ENCODE measurements at regions not wholly inside any gene's neighbourhood (a gene's known extent, or its start where the extent isn't known, plus 50 kb on each side); places are given as distances from the start of the nearest gene placed in this dataset.
"Not testable (repeated sequence)": the region's sequence is repeated elsewhere in the genome, so short reads cannot be mapped to it uniquely, and the experiment has no call there.

GRCh38 chr1:204782118-204782700 lies 88.5 kb upstream of the NFASC start:
- DNase-seq, result no peak

- not testable (repeated sequence) for DNase-seq
Measured at GRCh38 chr1:204785023-204785422, 85.6 kb upstream of the NFASC start.

- DNase-seq, result no peak
Measured at GRCh38 chr1:204788470-204788869, 82.2 kb upstream of the NFASC start.

- DNase-seq, result peak; percentile 59
Measured at GRCh38 chr1:204791453-204792353, 79.0 kb upstream of the NFASC start.

- no peak for DNase-seq
Measured at GRCh38 chr1:204792354-204792692, 78.3 kb upstream of the NFASC start.

- no peak for DNase-seq
Measured at GRCh38 chr1:204793259-204793914, 77.3 kb upstream of the NFASC start.

- not testable (repeated sequence) for DNase-seq
Measured at GRCh38 chr1:204796886-204797285, 73.8 kb upstream of the NFASC start.

GRCh38 chr1:204797401-204797800 lies 73.3 kb upstream of the NFASC start:
- no peak for DNase-seq

- no peak for DNase-seq
Measured at GRCh38 chr1:204799630-204800029, 71.0 kb upstream of the NFASC start.

GRCh38 chr1:204801211-204801610 lies 69.5 kb upstream of the NFASC start:
- DNase-seq, result no peak

- no peak for DNase-seq
Measured at GRCh38 chr1:204802401-204803175, 68.1 kb upstream of the NFASC start.

- DNase-seq, result no peak
Measured at GRCh38 chr1:204803607-204804006, 67.1 kb upstream of the NFASC start.

- DNase-seq, result peak; percentile 86
Measured at GRCh38 chr1:204806943-204807687, 63.5 kb upstream of the NFASC start.

- no peak for DNase-seq
Measured at GRCh38 chr1:204809488-204809887, 61.2 kb upstream of the NFASC start.

- no peak for DNase-seq
Measured at GRCh38 chr1:204812842-204813241, 57.8 kb upstream of the NFASC start.

GRCh38 chr1:204813522-204813921 lies 57.1 kb upstream of the NFASC start:
- DNase-seq, result no peak

- no peak for DNase-seq
Measured at GRCh38 chr1:204814166-204814884, 56.3 kb upstream of the NFASC start.

GRCh38 chr1:204817341-204817740 lies 53.3 kb upstream of the NFASC start:
- DNase-seq, result no peak

GRCh38 chr1:204818998-204819397 lies 51.7 kb upstream of the NFASC start:
- no peak for DNase-seq

- no peak for DNase-seq
Measured at GRCh38 chr1:204819495-204819894, 51.2 kb upstream of the NFASC start.
